ENCODE measurements at regions not wholly inside any gene's neighbourhood (a gene's known extent, or its start where the extent isn't known, plus 50 kb on each side); places are given as distances from the start of the nearest gene placed in this dataset.

GRCh38 chr13:107580741-107581412 is 634.5 kb downstream of the LIG4 start:
- DNase-seq (ENCODE audit: low spot score), result no peak

GRCh38 chr13:107576430-107576829 is 638.9 kb downstream of the LIG4 start:
- DNase-seq (ENCODE audit: low spot score), result no peak

GRCh38 chr13:107574517-107575210 is 640.7 kb downstream of the LIG4 start:
- DNase-seq (ENCODE audit: low spot score), result no peak

- DNase-seq (ENCODE audit: low spot score), result no peak
These were observed 642.2 kb downstream of the LIG4 start for GRCh38 chr13:107573184-107573583.

GRCh38 chr13:107572156-107572555 is 643.2 kb downstream of the LIG4 start:
- DNase-seq (ENCODE audit: low spot score), result no peak

- DNase-seq (ENCODE audit: low spot score), result no peak
These were observed 647.2 kb downstream of the LIG4 start for GRCh38 chr13:107568181-107568580.

GRCh38 chr13:107563099-107563925 is 652.0 kb downstream of the LIG4 start:
- DNase-seq (ENCODE audit: low spot score), result no peak

GRCh38 chr13:107562203-107562602 is 653.1 kb downstream of the LIG4 start:
- no peak for DNase-seq (ENCODE audit: low spot score)

- DNase-seq (ENCODE audit: low spot score), result no peak
These were observed 660.9 kb downstream of the LIG4 start for GRCh38 chr13:107554460-107554859.

GRCh38 chr13:107553838-107554237 is 661.5 kb downstream of the LIG4 start:
- peak; percentile 44 for DNase-seq (ENCODE audit: low spot score)

- no peak for DNase-seq (ENCODE audit: low spot score)
These were observed 663.8 kb downstream of the LIG4 start for GRCh38 chr13:107551521-107551920.

GRCh38 chr13:107548338-107548737 is 667.0 kb downstream of the LIG4 start:
- DNase-seq (ENCODE audit: low spot score), result no peak

- no peak for DNase-seq (ENCODE audit: low spot score)
These were observed 669.3 kb downstream of the LIG4 start for GRCh38 chr13:107545946-107546502.

- no peak for DNase-seq (ENCODE audit: low spot score)
These were observed 680.8 kb downstream of the LIG4 start for GRCh38 chr13:107534548-107534947.

- DNase-seq (ENCODE audit: low spot score), result no peak
These were observed 683.5 kb downstream of the LIG4 start for GRCh38 chr13:107531816-107532215.

- DNase-seq (ENCODE audit: low spot score), result no peak
These were observed 684.2 kb downstream of the LIG4 start for GRCh38 chr13:107531180-107531579.

- DNase-seq (ENCODE audit: low spot score), result no peak
These were observed 686.3 kb downstream of the LIG4 start for GRCh38 chr13:107529035-107529434.

GRCh38 chr13:107518780-107519179 is 696.6 kb downstream of the LIG4 start:
- no peak for DNase-seq (ENCODE audit: low spot score)

GRCh38 chr13:107518292-107518691 is 697.0 kb downstream of the LIG4 start:
- DNase-seq (ENCODE audit: low spot score), result no peak

- DNase-seq (ENCODE audit: low spot score), result no peak
These were observed 698.8 kb downstream of the LIG4 start for GRCh38 chr13:107516517-107516916.

GRCh38 chr13:107512551-107512950 is 702.8 kb downstream of the LIG4 start:
- no peak for DNase-seq (ENCODE audit: low spot score)

GRCh38 chr13:107497661-107498060 is 717.7 kb downstream of the LIG4 start:
- DNase-seq (ENCODE audit: low spot score), result no peak
